ENCODE measurements at regions not wholly inside any gene's neighbourhood (a gene's known extent, or its start where the extent isn't known, plus 50 kb on each side); places are given as distances from the start of the nearest gene placed in this dataset.

GRCh38 chr4:111678479-111678878 lies 466.8 kb upstream of the FAM241A start:
- TF ChIP-seq CTCF (IDR thresholded peaks at IDR 0.05) = no peak
- H3K4me3 ChIP-seq = no peak overlapping the region
- ATAC-seq (no peak), DNase-seq (no peak)
- H3K9me3 ChIP-seq = no peaks in the 10 kb centered on the region
- H3K4me1 ChIP-seq (ENCODE audit: low read depth) = no peaks in the 10 kb centered on the region
- intact Hi-C loops (cut with DNase I, micrococcal nuclease) = no loop called here
- no peaks in the 10 kb centered on the region for H3K36me3 ChIP-seq (ENCODE audit: low read depth)

- TF ChIP-seq CTCF (IDR thresholded peaks at IDR 0.05) = no peak
- Histone ChIP-seq H3K36me3 (ENCODE audit: low read depth) (no peaks in the 10 kb centered on the region), H3K9me3 (no peaks in the 10 kb centered on the region), H3K4me1 (ENCODE audit: low read depth) (no peaks in the 10 kb centered on the region), H3K4me3 (no peak overlapping the region)
- DNase-seq = no peak
- no peak for ATAC-seq
- intact Hi-C loops (cut with DNase I, micrococcal nuclease) = no loop called here
These were observed 466.3 kb upstream of the FAM241A start for GRCh38 chr4:111678908-111679307.

DNA sequence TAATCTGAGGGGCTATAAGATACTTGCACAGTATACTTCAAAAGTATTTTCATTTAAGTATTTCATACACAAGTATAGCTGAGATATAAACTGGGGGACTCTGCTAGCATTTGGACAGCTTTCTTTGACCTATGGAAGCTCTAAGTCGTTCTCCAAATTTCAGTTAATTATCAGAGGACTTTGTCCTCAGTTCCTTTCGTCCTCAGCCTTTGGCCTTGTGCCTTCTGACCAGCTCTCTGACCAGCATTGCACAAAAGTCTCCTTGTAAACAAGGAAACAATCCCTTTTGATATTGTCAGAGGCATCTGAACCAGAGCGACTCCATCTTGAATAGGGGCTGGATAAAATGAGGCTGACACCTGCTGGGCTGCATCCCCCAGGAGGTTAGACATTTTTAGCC lies 464.0 kb upstream of the FAM241A start:
- DNase-seq = no peak
- intact Hi-C loops (cut with DNase I, micrococcal nuclease) = no loop called here
- no peak for TF ChIP-seq CTCF (IDR thresholded peaks at IDR 0.05)
- Histone ChIP-seq H3K4me3 (no peak overlapping the region), H3K4me1 (ENCODE audit: low read depth) (no peaks in the 10 kb centered on the region), H3K9me3 (no peaks in the 10 kb centered on the region), H3K36me3 (ENCODE audit: low read depth) (no peaks in the 10 kb centered on the region)
- ATAC-seq = no peak

GRCh38 chr4:111681751-111682150 lies 463.5 kb upstream of the FAM241A start:
- DNase-seq = no peak
- TF ChIP-seq CTCF (IDR thresholded peaks at IDR 0.05) = no peak
- Histone ChIP-seq H3K4me1 (ENCODE audit: low read depth) (no peaks in the 10 kb centered on the region), H3K9me3 (no peaks in the 10 kb centered on the region), H3K4me3 (no peak overlapping the region), H3K36me3 (ENCODE audit: low read depth) (no peaks in the 10 kb centered on the region)
- intact Hi-C loops (cut with DNase I, micrococcal nuclease) = no loop called here
- ATAC-seq = no peak

GRCh38 chr4:111685205-111685604 lies 460.0 kb upstream of the FAM241A start:
- no peaks in the 10 kb centered on the region for H3K9me3 ChIP-seq
- no peak for DNase-seq
- TF ChIP-seq CTCF (IDR thresholded peaks at IDR 0.05) = no peak
- intact Hi-C loops (cut with DNase I, micrococcal nuclease) = no loop called here
- no peak for ATAC-seq
- H3K36me3 ChIP-seq (ENCODE audit: low read depth) = no peaks in the 10 kb centered on the region
- no peaks in the 10 kb centered on the region for H3K4me1 ChIP-seq (ENCODE audit: low read depth)
- no peak overlapping the region for H3K4me3 ChIP-seq

GRCh38 chr4:111689214-111689613 lies 456.0 kb upstream of the FAM241A start:
- ATAC-seq = no peak
- Histone ChIP-seq H3K4me1 (ENCODE audit: low read depth) (no peaks in the 10 kb centered on the region), H3K9me3 (no peaks in the 10 kb centered on the region), H3K36me3 (ENCODE audit: low read depth) (no peaks in the 10 kb centered on the region), H3K4me3 (no peak overlapping the region)
- intact Hi-C loops (cut with DNase I, micrococcal nuclease) = no loop called here
- TF ChIP-seq CTCF (IDR thresholded peaks at IDR 0.05) = no peak
- no peak for DNase-seq

Measured in mucosa of descending colon (tissue), 3 donors.